K562 (cell line): ENCODE measurements at regions not wholly inside any gene's neighbourhood (a gene's known extent, or its start where the extent isn't known, plus 50 kb on each side); places are given as distances from the start of the nearest gene placed in this dataset.

Experiments used
- ARID3B ChIP-seq: fragments of 250-450 bp; sonication (Bioruptor Pico); IDR thresholded peaks from 2 replicates; pipeline ENCODE4 v1.4.0; 2020; ENCODE audit warnings: borderline replicate concordance
- CBX8 ChIP-seq: fragments of 200-600 bp; sonication (generic); IDR thresholded peaks from 2 replicates; pipeline ENCODE4 v1.6.1; 2012; ENCODE audit warnings: borderline replicate concordance, mixed run types, low read depth, mild to moderate bottlenecking, moderate library complexity, mixed read lengths, low read length, control low read depth, inconsistent platforms; ENCODE audit not compliant: poor library complexity, severe bottlenecking; ENCODE audit errors: extremely low read depth
- CC2D1A ChIP-seq: fragments of 450-650 bp; IDR thresholded peaks from 2 replicates; pipeline ENCODE4 v1.6.1; 2017; ENCODE audit warnings: mild to moderate bottlenecking
- DDX20 ChIP-seq: fragments of 450-650 bp; IDR thresholded peaks from 2 replicates; pipeline ENCODE4 v1.6.1; 2016; ENCODE audit warnings: missing genetic modification characterization, low read depth, mild to moderate bottlenecking, missing compliant biosample characterization, moderate library complexity
- ELF2 ChIP-seq: fragments of 250-450 bp; sonication (Bioruptor Pico); IDR thresholded peaks from 2 replicates; pipeline ENCODE4 v1.5.0; 2021; ENCODE audit warnings: mild to moderate bottlenecking
- HBP1 ChIP-seq: fragments of 450-650 bp; formaldehyde crosslinking; IDR thresholded peaks from 2 replicates; pipeline ENCODE4 v1.4.0; 2022; ENCODE audit warnings: missing genetic modification characterization
- HMG20A ChIP-seq: fragments of 450-650 bp; formaldehyde crosslinking; conservative IDR thresholded peaks from 2 replicates; pipeline ENCODE4 v1.4.0; 2020; ENCODE audit warnings: mild to moderate bottlenecking, mixed read lengths
- JUNB ChIP-seq: fragments of 450-650 bp; formaldehyde crosslinking; conservative IDR thresholded peaks from 2 replicates; pipeline ENCODE4 v1.4.0; 2020; ENCODE audit warnings: mild to moderate bottlenecking
- LEF1 ChIP-seq: fragments of 450-650 bp; IDR thresholded peaks from 2 replicates; pipeline ENCODE4 v1.6.1; 2016; ENCODE audit warnings: mild to moderate bottlenecking
- PTTG1 ChIP-seq: fragments of 450-650 bp; IDR thresholded peaks from 2 replicates; pipeline ENCODE4 v1.6.1; 2016; ENCODE audit warnings: low read depth, mild to moderate bottlenecking, missing genetic modification characterization, missing compliant biosample characterization
- TCF3 ChIP-seq: sonication (generic); formaldehyde crosslinking; IDR thresholded peaks from 2 replicates; pipeline ENCODE4 v1.4.0; 2020; ENCODE audit warnings: mild to moderate bottlenecking, missing genetic modification reagents
- THRB ChIP-seq: fragments of 450-650 bp; formaldehyde crosslinking; conservative IDR thresholded peaks from 2 replicates; pipeline ENCODE4 v1.4.0; 2022; ENCODE audit warnings: mild to moderate bottlenecking, missing genetic modification characterization
- ZKSCAN3 ChIP-seq: fragments of 250-450 bp; sonication (Bioruptor Pico); IDR thresholded peaks from 2 replicates; pipeline ENCODE4 v1.4.0; 2020
- ZNF133 ChIP-seq: fragments of 250-450 bp; sonication (Bioruptor Pico); IDR thresholded peaks from 2 replicates; pipeline ENCODE4 v1.4.0; 2020; ENCODE audit warnings: mild to moderate bottlenecking
- ZNF57 ChIP-seq: fragments of 450-650 bp; formaldehyde crosslinking; IDR thresholded peaks from 2 replicates; pipeline ENCODE4 v1.4.0; 2020; ENCODE audit warnings: mild to moderate bottlenecking, moderate library complexity
- ZNF644 ChIP-seq: fragments of 200-800 bp; sonication (Bioruptor generic); IDR thresholded peaks from 2 replicates; pipeline ENCODE4 v1.6.1; 2016; ENCODE audit warnings: low read depth, missing genetic modification characterization, missing compliant biosample characterization
- ZNF655 ChIP-seq: fragments of 250-450 bp; sonication (Bioruptor Pico); IDR thresholded peaks from 2 replicates; pipeline ENCODE4 v1.5.0; 2021
- TF ChIP-seq, protein P1 (sequence below): fragments of 250-450 bp; sonication (Bioruptor Pico); IDR thresholded peaks from 2 replicates; pipeline ENCODE4 v1.5.0; 2021; ENCODE audit warnings: mild to moderate bottlenecking, moderate library complexity

GRCh38 chr10:123942114-123942861 lies 50.7 kb upstream of the CPXM2 start (continued):
- peak; percentile 92 for TF ChIP-seq ZNF57 (CRISPR knock-in tag)
- TF ChIP-seq THRB (CRISPR knock-in tag): peak; percentile 98
- 0 out of 2 replicates have a peak, but pooled peaks have one; percentile 12 for TF ChIP-seq JUNB
- TF ChIP-seq, protein P1, sequence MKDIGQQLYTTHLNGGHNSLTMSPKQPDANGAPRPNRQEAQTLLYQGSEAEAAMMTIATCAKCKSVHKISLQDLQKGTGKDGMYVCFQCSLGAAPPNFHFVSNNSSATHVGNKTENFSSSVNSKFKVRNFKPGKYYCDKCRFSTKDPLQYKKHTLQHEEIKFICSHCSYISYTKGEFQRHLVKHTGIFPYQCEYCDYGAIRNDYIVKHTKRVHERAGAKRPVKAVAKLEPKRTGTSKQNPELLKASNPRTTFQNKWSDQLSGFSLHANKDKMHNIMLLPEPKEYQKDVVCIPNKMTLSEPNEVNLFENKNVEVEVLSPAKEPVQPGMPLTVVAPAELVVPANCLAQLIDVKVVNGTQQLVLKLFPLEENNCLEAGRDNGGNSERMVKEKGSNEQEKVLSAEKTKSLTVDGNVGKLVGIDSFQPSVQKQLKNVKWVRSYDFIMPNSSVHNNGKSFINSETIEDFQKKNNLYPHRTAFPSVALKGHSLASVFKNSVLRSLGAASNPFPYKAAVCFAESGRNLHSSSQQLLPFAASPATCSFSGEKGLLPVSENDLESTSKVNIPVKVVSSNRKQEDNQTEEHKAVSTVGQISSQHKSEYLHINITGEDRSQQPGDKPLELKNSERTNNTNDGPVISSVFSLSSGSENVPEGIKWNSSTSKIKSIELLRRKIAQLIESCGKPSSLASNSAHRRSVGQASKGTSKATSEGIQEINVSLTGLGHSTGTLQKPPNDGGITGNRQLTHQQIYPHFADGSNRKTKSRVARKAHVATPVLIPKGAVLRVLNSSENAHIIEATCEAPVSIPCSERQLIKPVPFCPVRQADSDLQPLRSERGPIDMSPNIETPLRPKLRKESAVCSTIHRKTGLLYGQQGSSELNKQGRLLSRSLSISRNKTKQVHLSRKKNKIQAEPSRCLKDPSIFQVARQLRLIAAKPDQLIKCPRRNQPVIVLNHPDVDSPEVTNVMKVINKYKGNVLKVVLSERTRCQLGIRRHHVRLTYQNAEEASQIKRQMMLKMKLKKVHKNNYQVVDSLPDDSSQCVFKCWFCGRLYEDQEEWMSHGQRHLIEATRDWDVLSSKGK: peak; percentile 84; the same call in 1 of the 2 replicates
- TF ChIP-seq PTTG1: 0 out of 2 replicates have a peak, but pooled peaks have one; percentile 49
- TF ChIP-seq HMG20A: peak; percentile 87; the same call in 1 of the 2 replicates
- TF ChIP-seq ZNF133 (CRISPR knock-in tag): peak; percentile 88; the same call in 1 of the 2 replicates
- peak; percentile 86 for TF ChIP-seq ZNF644 (tag)
- no peak for TF ChIP-seq CC2D1A
- TF ChIP-seq CBX8: no peak
- peak; percentile 87 for TF ChIP-seq DDX20 (tag)
- peak; percentile 81; the same call in 1 of the 2 replicates for TF ChIP-seq HBP1 (CRISPR knock-in tag)
- peak; percentile 94 for TF ChIP-seq ARID3B (CRISPR knock-in tag)
- 0 out of 2 replicates have a peak, but pooled peaks have one; percentile 34 for TF ChIP-seq ZNF655 (CRISPR knock-in tag)
- peak; percentile 86 for TF ChIP-seq ZKSCAN3 (CRISPR knock-in tag)
- TF ChIP-seq ELF2: peak; percentile 65; the same call in 1 of the 2 replicates
- TF ChIP-seq LEF1: no peak
- no peak for TF ChIP-seq TCF3 (CRISPR knock-in tag)
